Skin epidermis (tissue), 12 donors: ENCODE measurements at regions not wholly inside any gene's neighbourhood (a gene's known extent, or its start where the extent isn't known, plus 50 kb on each side); places are given as distances from the start of the nearest gene placed in this dataset.

ENCODE experiments used
- H3K27ac ChIP-seq, 21 experiments: fragments of 200-600 bp; sonication (generic) in 11 of 21; one replicate each; pipeline ENCODE4 v1.5.0; 2020; ENCODE audit warnings: mild to moderate bottlenecking in 3 of 21, inconsistent platforms in 2 of 21, moderate library complexity in 2 of 21
- H3K4me3 ChIP-seq, 7 experiments: fragments of 200-600 bp; sonication (generic) in 2 of 7; one replicate each; pipeline ENCODE4 v1.5.0; 2020; ENCODE audit warnings: inconsistent platforms in 2 of 7, mild to moderate bottlenecking in 2 of 7, moderate library complexity in 1 of 7

- Histone ChIP-seq H3K4me3 (no peak overlapping the region), H3K27ac (no peak overlapping the region)
Measured at GRCh38 chr2:74755386-74755785, 78.5 kb upstream of the HK2 start.

GRCh38 chr2:74756356-74756890, 77.5 kb upstream of the HK2 start:
- no peak overlapping the region for H3K27ac ChIP-seq
- no peak overlapping the region for H3K4me3 ChIP-seq

- Histone ChIP-seq H3K27ac (no peak overlapping the region), H3K4me3 (no peak overlapping the region)
Measured at GRCh38 chr2:74759986-74760385, 73.9 kb upstream of the HK2 start.

GRCh38 chr2:74760875-74761630, 72.9 kb upstream of the HK2 start:
- H3K27ac ChIP-seq = no peak overlapping the region

GRCh38 chr2:74762789-74763188, 71.1 kb upstream of the HK2 start:
- Histone ChIP-seq H3K27ac (no peak overlapping the region), H3K4me3 (no peak overlapping the region)

More at GRCh38 chr2:74760875-74761630, 72.9 kb upstream of the HK2 start:
- no peak overlapping the region for H3K4me3 ChIP-seq

GRCh38 chr2:74763962-74764428, 69.9 kb upstream of the HK2 start:
- Histone ChIP-seq H3K4me3 (no peak overlapping the region), H3K27ac (no peak overlapping the region)

GRCh38 chr2:74764429-74765272, 69.3 kb upstream of the HK2 start:
- Histone ChIP-seq H3K4me3 (no peak overlapping the region), H3K27ac (no peak overlapping the region)

GRCh38 chr2:74766780-74767179, 67.1 kb upstream of the HK2 start:
- Histone ChIP-seq H3K27ac (no peak overlapping the region), H3K4me3 (no peak overlapping the region)

- H3K4me3 ChIP-seq = no peak overlapping the region
- H3K27ac ChIP-seq = no peak overlapping the region
Measured at GRCh38 chr2:74767618-74768017, 66.3 kb upstream of the HK2 start.

GRCh38 chr2:74768401-74768914, 65.5 kb upstream of the HK2 start:
- Histone ChIP-seq H3K4me3 (no peak overlapping the region), H3K27ac (no peak overlapping the region)

GRCh38 chr2:74772046-74772445, 61.9 kb upstream of the HK2 start:
- H3K27ac ChIP-seq = no peak overlapping the region
- no peak overlapping the region for H3K4me3 ChIP-seq

GRCh38 chr2:74777161-74777900, 56.6 kb upstream of the HK2 start:
- no peak overlapping the region for H3K27ac ChIP-seq

GRCh38 chr2:74778381-74779264, 55.3 kb upstream of the HK2 start:
- Histone ChIP-seq H3K27ac (no peak overlapping the region), H3K4me3 (no peak overlapping the region)

More at GRCh38 chr2:74777161-74777900, 56.6 kb upstream of the HK2 start:
- H3K4me3 ChIP-seq = no peak overlapping the region

- no peak overlapping the region for H3K4me3 ChIP-seq
- H3K27ac ChIP-seq = no peak overlapping the region
Measured at GRCh38 chr2:74779265-74779558, 54.7 kb upstream of the HK2 start.

- H3K4me3 ChIP-seq = no peak overlapping the region
- H3K27ac ChIP-seq = no peak overlapping the region
Measured at GRCh38 chr2:74779587-74780135, 54.3 kb upstream of the HK2 start.
